WTC11 (cell line): ENCODE measurements at regions not wholly inside any gene's neighbourhood (a gene's known extent, or its start where the extent isn't known, plus 50 kb on each side); places are given as distances from the start of the nearest gene placed in this dataset.

ENCODE experiments used
- ATAC-seq: fragments of 200-7000 bp; cut with Tn5 transposase; 2 replicates; pipeline ENCODE4 v1.10.0; 2021; ENCODE audit warnings: mild to moderate bottlenecking, moderate library complexity
- CTCF ChIA-PET: fragments of 300-600 bp; sonication (Branson Sonifier 250); formaldehyde crosslinking; loops from one replicate; lab custom pipeline; 2021; ENCODE audit warnings: antibody characterized with exemption; lab: Charles Lee
- POLR2A ChIA-PET: fragments of 350-600 bp; sonication (Branson Sonifier 250); formaldehyde crosslinking; loops from one replicate; lab custom pipeline; 2021; ENCODE audit warnings: antibody characterized with exemption; lab: Charles Lee
- DNase-seq: peaks from one replicate; pipeline ENCODE4 v3.0.0; 2021; ENCODE audit warnings: low spot score
- H3K27ac Mint-ChIP-seq: 2 replicates; pipeline ENCODE4 v1.8.0; 2021; ENCODE audit warnings: mixed read lengths
- H3K27me3 Mint-ChIP-seq: 2 replicates; pipeline ENCODE4 v1.8.0; 2021; ENCODE audit warnings: low read depth, mild to moderate bottlenecking, moderate library complexity, mixed read lengths
- H3K36me3 Mint-ChIP-seq: 2 replicates; pipeline ENCODE4 v1.8.0; 2021; ENCODE audit warnings: mixed read lengths
- H3K4me1 Mint-ChIP-seq: 2 replicates; pipeline ENCODE4 v1.8.0; 2022; ENCODE audit warnings: mixed read lengths
- H3K4me3 Mint-ChIP-seq: 2 replicates; pipeline ENCODE4 v1.8.0; 2021; ENCODE audit warnings: mild to moderate bottlenecking, moderate library complexity, mixed read lengths
- H3K9me3 Mint-ChIP-seq: 2 replicates; pipeline ENCODE4 v1.8.0; 2021; ENCODE audit warnings: mixed read lengths
- ATF2 ChIP-seq: sonication (generic); formaldehyde crosslinking; IDR thresholded peaks from 2 replicates; pipeline ENCODE4 v1.8.1; 2022; ENCODE audit warnings: low read depth, missing genetic modification reagents, borderline replicate concordance
- EMX1 ChIP-seq: fragments of 250-450 bp; sonication (Bioruptor Pico); IDR thresholded peaks from 2 replicates; pipeline ENCODE4 v1.8.0; 2021; ENCODE audit warnings: mild to moderate bottlenecking
- ESRRA ChIP-seq: sonication (generic); formaldehyde crosslinking; IDR thresholded peaks from 2 replicates; pipeline ENCODE4 v1.8.1; 2022; ENCODE audit warnings: mild to moderate bottlenecking, missing genetic modification reagents, borderline replicate concordance
- FOXP1 ChIP-seq: sonication (generic); formaldehyde crosslinking; IDR thresholded peaks from 2 replicates; pipeline ENCODE4 v1.8.0; 2022; ENCODE audit warnings: missing genetic modification reagents, mild to moderate bottlenecking, moderate library complexity, borderline replicate concordance
- HMGA2 ChIP-seq: fragments of 250-450 bp; sonication (Bioruptor Pico); IDR thresholded peaks from 2 replicates; pipeline ENCODE4 v1.4.0; 2021; ENCODE audit warnings: mild to moderate bottlenecking, moderate library complexity
- TEAD4 ChIP-seq: sonication (generic); formaldehyde crosslinking; IDR thresholded peaks from 2 replicates; pipeline ENCODE4 v1.8.0; 2022; ENCODE audit warnings: mild to moderate bottlenecking, missing genetic modification reagents
- USF1 ChIP-seq: sonication (generic); formaldehyde crosslinking; IDR thresholded peaks from 2 replicates; pipeline ENCODE4 v1.8.0; 2022; ENCODE audit warnings: mild to moderate bottlenecking, missing genetic modification reagents
- ZNF281 ChIP-seq: sonication (generic); formaldehyde crosslinking; IDR thresholded peaks from 2 replicates; pipeline ENCODE4 v1.8.0; 2023; ENCODE audit warnings: mild to moderate bottlenecking, missing genetic modification reagents
- ZNF416 ChIP-seq: fragments of 250-450 bp; sonication (Bioruptor Pico); IDR thresholded peaks from 2 replicates; pipeline ENCODE4 v1.9.0; 2021; ENCODE audit warnings: mild to moderate bottlenecking, inconsistent platforms
- ZNF532 ChIP-seq: fragments of 250-450 bp; sonication (Bioruptor Pico); IDR thresholded peaks from 2 replicates; pipeline ENCODE4 v1.9.0; 2021; ENCODE audit warnings: mild to moderate bottlenecking, borderline replicate concordance
- TF ChIP-seq, protein P1 (sequence below): sonication (generic); formaldehyde crosslinking; IDR thresholded peaks from 2 replicates; pipeline ENCODE4 v1.8.1; 2023; ENCODE audit warnings: mild to moderate bottlenecking, moderate library complexity, missing genetic modification reagents
- TF ChIP-seq, protein P2 (sequence below): sonication (generic); formaldehyde crosslinking; conservative IDR thresholded peaks from 2 replicates; pipeline ENCODE4 v1.8.1; 2022; ENCODE audit warnings: mild to moderate bottlenecking, missing genetic modification reagents
- TF ChIP-seq, protein P3 (sequence below): fragments of 200-600 bp; IDR thresholded peaks from 2 replicates; pipeline ENCODE4 v1.8.0; 2022; ENCODE audit warnings: antibody characterized with exemption

- Mint-ChIP-seq H3K9me3 (peaks cover 6% of the 10 kb centered on the region), H3K27me3 (no peaks in the 10 kb centered on the region; the same call in 1 of the 2 replicates), H3K36me3 (no peaks in the 10 kb centered on the region), H3K4me3 (no peak overlapping the region), H3K27ac (no peak overlapping the region), H3K4me1 (peaks cover 17% of the 10 kb centered on the region)
- TF ChIP-seq, protein P1, sequence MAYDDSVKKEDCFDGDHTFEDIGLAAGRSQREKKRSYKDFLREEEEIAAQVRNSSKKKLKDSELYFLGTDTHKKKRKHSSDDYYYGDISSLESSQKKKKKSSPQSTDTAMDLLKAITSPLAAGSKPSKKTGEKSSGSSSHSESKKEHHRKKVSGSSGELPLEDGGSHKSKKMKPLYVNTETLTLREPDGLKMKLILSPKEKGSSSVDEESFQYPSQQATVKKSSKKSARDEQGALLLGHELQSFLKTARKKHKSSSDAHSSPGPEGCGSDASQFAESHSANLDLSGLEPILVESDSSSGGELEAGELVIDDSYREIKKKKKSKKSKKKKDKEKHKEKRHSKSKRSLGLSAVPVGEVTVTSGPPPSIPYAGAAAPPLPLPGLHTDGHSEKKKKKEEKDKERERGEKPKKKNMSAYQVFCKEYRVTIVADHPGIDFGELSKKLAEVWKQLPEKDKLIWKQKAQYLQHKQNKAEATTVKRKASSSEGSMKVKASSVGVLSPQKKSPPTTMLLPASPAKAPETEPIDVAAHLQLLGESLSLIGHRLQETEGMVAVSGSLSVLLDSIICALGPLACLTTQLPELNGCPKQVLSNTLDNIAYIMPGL (CRISPR knock-in tag) = no peak
- TF ChIP-seq ZNF416 (CRISPR knock-in tag) (no peak), ATF2 (no peak), ESRRA (no peak), USF1 (CRISPR knock-in tag) (no peak), EMX1 (CRISPR knock-in tag) (no peak), HMGA2 (CRISPR knock-in tag) (no peak), ZNF281 (CRISPR knock-in tag) (no peak)
- ATAC-seq (no peak), DNase-seq (no peak)
- POLR2A ChIA-PET = no interaction called here
- CTCF ChIA-PET = no interaction called here
Observed at GRCh38 chr20:23294671-23295070, 55.9 kb upstream of the NXT1 start.

DNA sequence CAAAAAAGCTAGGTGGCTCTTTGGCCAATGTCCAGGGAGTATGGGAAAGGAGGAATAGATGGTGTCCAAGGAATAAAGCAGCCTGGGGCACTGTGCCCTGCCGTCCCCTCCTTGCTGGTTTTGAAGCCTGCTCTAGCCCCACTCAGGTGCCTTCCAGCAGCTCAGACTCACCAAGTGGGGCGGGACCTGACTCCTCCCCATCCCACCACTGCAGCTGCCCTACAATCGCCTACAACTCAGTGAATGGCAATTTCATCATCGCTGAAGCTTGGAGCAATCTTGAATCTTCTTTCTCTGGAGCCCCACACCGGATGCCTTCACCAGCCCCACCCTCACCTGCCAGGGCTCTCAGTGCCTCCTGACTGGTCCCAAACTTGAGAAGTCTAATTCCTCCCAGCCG is 56.4 kb upstream of the NXT1 start:
- POLR2A ChIA-PET = no interaction called here
- no peak overlapping the region for H3K4me3 Mint-ChIP-seq
- DNase-seq (no peak), ATAC-seq (no peak)
- no peaks in the 10 kb centered on the region; the same call in 1 of the 2 replicates for H3K27me3 Mint-ChIP-seq
- H3K4me1 Mint-ChIP-seq = peaks cover 17% of the 10 kb centered on the region
- H3K36me3 Mint-ChIP-seq = no peaks in the 10 kb centered on the region
- H3K9me3 Mint-ChIP-seq = 0 out of 2 replicates have a peak, but pooled peaks cover 3% of the 10 kb centered on the region
- TF ChIP-seq, protein P2, sequence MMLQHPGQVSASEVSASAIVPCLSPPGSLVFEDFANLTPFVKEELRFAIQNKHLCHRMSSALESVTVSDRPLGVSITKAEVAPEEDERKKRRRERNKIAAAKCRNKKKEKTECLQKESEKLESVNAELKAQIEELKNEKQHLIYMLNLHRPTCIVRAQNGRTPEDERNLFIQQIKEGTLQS (CRISPR knock-in tag) = no peak
- TF ChIP-seq TEAD4 (no peak), FOXP1 (no peak), ZNF532 (no peak), HMGA2 (CRISPR knock-in tag) (no peak)
- TF ChIP-seq, protein P3, sequence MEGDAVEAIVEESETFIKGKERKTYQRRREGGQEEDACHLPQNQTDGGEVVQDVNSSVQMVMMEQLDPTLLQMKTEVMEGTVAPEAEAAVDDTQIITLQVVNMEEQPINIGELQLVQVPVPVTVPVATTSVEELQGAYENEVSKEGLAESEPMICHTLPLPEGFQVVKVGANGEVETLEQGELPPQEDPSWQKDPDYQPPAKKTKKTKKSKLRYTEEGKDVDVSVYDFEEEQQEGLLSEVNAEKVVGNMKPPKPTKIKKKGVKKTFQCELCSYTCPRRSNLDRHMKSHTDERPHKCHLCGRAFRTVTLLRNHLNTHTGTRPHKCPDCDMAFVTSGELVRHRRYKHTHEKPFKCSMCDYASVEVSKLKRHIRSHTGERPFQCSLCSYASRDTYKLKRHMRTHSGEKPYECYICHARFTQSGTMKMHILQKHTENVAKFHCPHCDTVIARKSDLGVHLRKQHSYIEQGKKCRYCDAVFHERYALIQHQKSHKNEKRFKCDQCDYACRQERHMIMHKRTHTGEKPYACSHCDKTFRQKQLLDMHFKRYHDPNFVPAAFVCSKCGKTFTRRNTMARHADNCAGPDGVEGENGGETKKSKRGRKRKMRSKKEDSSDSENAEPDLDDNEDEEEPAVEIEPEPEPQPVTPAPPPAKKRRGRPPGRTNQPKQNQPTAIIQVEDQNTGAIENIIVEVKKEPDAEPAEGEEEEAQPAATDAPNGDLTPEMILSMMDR = no peak
- CTCF ChIA-PET = interaction anchor here (1.2 kb wide), 1 partner anchor 46 kb away, joined by 4 read pairs; no protein-coding TSS in a partner anchor
- no peak overlapping the region for H3K27ac Mint-ChIP-seq
